WTC11 (cell line): ENCODE measurements at regions not wholly inside any gene's neighbourhood (a gene's known extent, or its start where the extent isn't known, plus 50 kb on each side); places are given as distances from the start of the nearest gene placed in this dataset.

ENCODE experiments used
- ATAC-seq: fragments of 200-7000 bp; cut with Tn5 transposase; 2 replicates; pipeline ENCODE4 v1.10.0; 2021; ENCODE audit warnings: mild to moderate bottlenecking, moderate library complexity
- CTCF ChIA-PET: fragments of 300-600 bp; sonication (Branson Sonifier 250); formaldehyde crosslinking; loops from one replicate; lab custom pipeline; 2021; ENCODE audit warnings: antibody characterized with exemption; lab: Charles Lee
- POLR2A ChIA-PET: fragments of 350-600 bp; sonication (Branson Sonifier 250); formaldehyde crosslinking; loops from one replicate; lab custom pipeline; 2021; ENCODE audit warnings: antibody characterized with exemption; lab: Charles Lee
- DNase-seq: peaks from one replicate; pipeline ENCODE4 v3.0.0; 2021; ENCODE audit warnings: low spot score
- H3K27ac Mint-ChIP-seq: 2 replicates; pipeline ENCODE4 v1.8.0; 2021; ENCODE audit warnings: mixed read lengths
- H3K27me3 Mint-ChIP-seq: 2 replicates; pipeline ENCODE4 v1.8.0; 2021; ENCODE audit warnings: low read depth, mild to moderate bottlenecking, moderate library complexity, mixed read lengths
- H3K36me3 Mint-ChIP-seq: 2 replicates; pipeline ENCODE4 v1.8.0; 2021; ENCODE audit warnings: mixed read lengths
- H3K4me1 Mint-ChIP-seq: 2 replicates; pipeline ENCODE4 v1.8.0; 2022; ENCODE audit warnings: mixed read lengths
- H3K4me3 Mint-ChIP-seq: 2 replicates; pipeline ENCODE4 v1.8.0; 2021; ENCODE audit warnings: mild to moderate bottlenecking, moderate library complexity, mixed read lengths
- H3K9me3 Mint-ChIP-seq: 2 replicates; pipeline ENCODE4 v1.8.0; 2021; ENCODE audit warnings: mixed read lengths
- ARID4B ChIP-seq: sonication (generic); formaldehyde crosslinking; IDR thresholded peaks from 2 replicates; pipeline ENCODE4 v1.8.0; 2023; ENCODE audit warnings: missing genetic modification reagents, mild to moderate bottlenecking, borderline replicate concordance
- CDX4 ChIP-seq: fragments of 250-450 bp; sonication (Bioruptor Pico); IDR thresholded peaks from 2 replicates; pipeline ENCODE4 v1.9.0; 2021; ENCODE audit warnings: moderate library complexity, mild to moderate bottlenecking, inconsistent platforms, borderline replicate concordance
- FOXJ3 ChIP-seq: sonication (generic); formaldehyde crosslinking; IDR thresholded peaks from 2 replicates; pipeline ENCODE4 v1.9.0; 2021; ENCODE audit warnings: missing genetic modification reagents, mild to moderate bottlenecking, borderline replicate concordance
- FOXK1 ChIP-seq: sonication (generic); formaldehyde crosslinking; IDR thresholded peaks from 2 replicates; pipeline ENCODE4 v1.8.0; 2022; ENCODE audit warnings: mild to moderate bottlenecking, moderate library complexity, missing genetic modification reagents
- HMGA2 ChIP-seq: fragments of 250-450 bp; sonication (Bioruptor Pico); IDR thresholded peaks from 2 replicates; pipeline ENCODE4 v1.4.0; 2021; ENCODE audit warnings: mild to moderate bottlenecking, moderate library complexity
- JAZF1 ChIP-seq: fragments of 250-450 bp; sonication (Bioruptor Pico); IDR thresholded peaks from 2 replicates; pipeline ENCODE4 v1.9.0; 2021; ENCODE audit warnings: moderate library complexity, mild to moderate bottlenecking, inconsistent platforms
- JUN ChIP-seq: sonication (generic); formaldehyde crosslinking; IDR thresholded peaks from 2 replicates; pipeline ENCODE4 v1.8.0; 2023; ENCODE audit warnings: mild to moderate bottlenecking, missing genetic modification reagents
- KAT7 ChIP-seq: sonication (generic); formaldehyde crosslinking; IDR thresholded peaks from 2 replicates; pipeline ENCODE4 v1.8.1; 2023; ENCODE audit warnings: missing genetic modification reagents, mild to moderate bottlenecking, borderline replicate concordance
- MLX ChIP-seq: sonication (generic); formaldehyde crosslinking; IDR thresholded peaks from 2 replicates; pipeline ENCODE4 v1.8.1; 2023; ENCODE audit warnings: mild to moderate bottlenecking, missing genetic modification reagents, moderate library complexity
- MXD4 ChIP-seq: fragments of 250-450 bp; sonication (Bioruptor Pico); IDR thresholded peaks from 2 replicates; pipeline ENCODE4 v1.8.0; 2021; ENCODE audit warnings: mild to moderate bottlenecking, moderate library complexity, borderline replicate concordance
- NR1H2 ChIP-seq: sonication (generic); formaldehyde crosslinking; IDR thresholded peaks from 2 replicates; pipeline ENCODE4 v1.9.0; 2021; ENCODE audit warnings: mild to moderate bottlenecking, moderate library complexity, missing genetic modification reagents
- OVOL2 ChIP-seq: fragments of 250-450 bp; sonication (Bioruptor Pico); IDR thresholded peaks from 2 replicates; pipeline ENCODE4 v1.9.0; 2021; ENCODE audit warnings: mild to moderate bottlenecking, borderline replicate concordance
- SP1 ChIP-seq: sonication (generic); formaldehyde crosslinking; conservative IDR thresholded peaks from 2 replicates; pipeline ENCODE4 v1.8.1; 2022; ENCODE audit warnings: missing genetic modification reagents
- TEAD4 ChIP-seq: sonication (generic); formaldehyde crosslinking; IDR thresholded peaks from 2 replicates; pipeline ENCODE4 v1.8.0; 2022; ENCODE audit warnings: mild to moderate bottlenecking, missing genetic modification reagents
- ZNF219 ChIP-seq: sonication (generic); formaldehyde crosslinking; IDR thresholded peaks from 2 replicates; pipeline ENCODE4 v1.8.0; 2023; ENCODE audit warnings: missing genetic modification reagents, mild to moderate bottlenecking, borderline replicate concordance
- ZNF232 ChIP-seq: sonication (generic); formaldehyde crosslinking; IDR thresholded peaks from 2 replicates; pipeline ENCODE4 v1.8.0; 2022; ENCODE audit warnings: mild to moderate bottlenecking, missing genetic modification reagents
- ZNF416 ChIP-seq: fragments of 250-450 bp; sonication (Bioruptor Pico); IDR thresholded peaks from 2 replicates; pipeline ENCODE4 v1.9.0; 2021; ENCODE audit warnings: mild to moderate bottlenecking, inconsistent platforms
- ZNF425 ChIP-seq: fragments of 250-450 bp; sonication (Bioruptor Pico); conservative IDR thresholded peaks from 2 replicates; pipeline ENCODE4 v1.9.0; 2021; ENCODE audit warnings: mild to moderate bottlenecking
- ZNF671 ChIP-seq: fragments of 250-450 bp; sonication (Bioruptor Pico); IDR thresholded peaks from 2 replicates; pipeline ENCODE4 v1.8.0; 2021; ENCODE audit warnings: mild to moderate bottlenecking
- TF ChIP-seq, protein P1 (sequence below): sonication (generic); formaldehyde crosslinking; IDR thresholded peaks from 2 replicates; pipeline ENCODE4 v1.8.0; 2023; ENCODE audit warnings: mild to moderate bottlenecking, missing genetic modification reagents
- TF ChIP-seq, protein P2 (sequence below): sonication (generic); formaldehyde crosslinking; IDR thresholded peaks from 2 replicates; pipeline ENCODE4 v1.8.0; 2023; ENCODE audit warnings: missing genetic modification reagents
- TF ChIP-seq, protein P3 (sequence below): sonication (generic); formaldehyde crosslinking; IDR thresholded peaks from 2 replicates; pipeline ENCODE4 v1.8.0; 2022; ENCODE audit warnings: mild to moderate bottlenecking, missing genetic modification reagents

GRCh38 chr2:52210611-52211010, 1178.7 kb upstream of the NRXN1 start (continued):
- TF ChIP-seq MLX: no peak
- TF ChIP-seq FOXJ3 (CRISPR knock-in tag): no peak
- TF ChIP-seq, protein P1, sequence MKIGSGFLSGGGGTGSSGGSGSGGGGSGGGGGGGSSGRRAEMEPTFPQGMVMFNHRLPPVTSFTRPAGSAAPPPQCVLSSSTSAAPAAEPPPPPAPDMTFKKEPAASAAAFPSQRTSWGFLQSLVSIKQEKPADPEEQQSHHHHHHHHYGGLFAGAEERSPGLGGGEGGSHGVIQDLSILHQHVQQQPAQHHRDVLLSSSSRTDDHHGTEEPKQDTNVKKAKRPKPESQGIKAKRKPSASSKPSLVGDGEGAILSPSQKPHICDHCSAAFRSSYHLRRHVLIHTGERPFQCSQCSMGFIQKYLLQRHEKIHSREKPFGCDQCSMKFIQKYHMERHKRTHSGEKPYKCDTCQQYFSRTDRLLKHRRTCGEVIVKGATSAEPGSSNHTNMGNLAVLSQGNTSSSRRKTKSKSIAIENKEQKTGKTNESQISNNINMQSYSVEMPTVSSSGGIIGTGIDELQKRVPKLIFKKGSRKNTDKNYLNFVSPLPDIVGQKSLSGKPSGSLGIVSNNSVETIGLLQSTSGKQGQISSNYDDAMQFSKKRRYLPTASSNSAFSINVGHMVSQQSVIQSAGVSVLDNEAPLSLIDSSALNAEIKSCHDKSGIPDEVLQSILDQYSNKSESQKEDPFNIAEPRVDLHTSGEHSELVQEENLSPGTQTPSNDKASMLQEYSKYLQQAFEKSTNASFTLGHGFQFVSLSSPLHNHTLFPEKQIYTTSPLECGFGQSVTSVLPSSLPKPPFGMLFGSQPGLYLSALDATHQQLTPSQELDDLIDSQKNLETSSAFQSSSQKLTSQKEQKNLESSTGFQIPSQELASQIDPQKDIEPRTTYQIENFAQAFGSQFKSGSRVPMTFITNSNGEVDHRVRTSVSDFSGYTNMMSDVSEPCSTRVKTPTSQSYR (CRISPR knock-in tag): no peak
- no peak for TF ChIP-seq JUN (CRISPR knock-in tag)
- TF ChIP-seq, protein P2, sequence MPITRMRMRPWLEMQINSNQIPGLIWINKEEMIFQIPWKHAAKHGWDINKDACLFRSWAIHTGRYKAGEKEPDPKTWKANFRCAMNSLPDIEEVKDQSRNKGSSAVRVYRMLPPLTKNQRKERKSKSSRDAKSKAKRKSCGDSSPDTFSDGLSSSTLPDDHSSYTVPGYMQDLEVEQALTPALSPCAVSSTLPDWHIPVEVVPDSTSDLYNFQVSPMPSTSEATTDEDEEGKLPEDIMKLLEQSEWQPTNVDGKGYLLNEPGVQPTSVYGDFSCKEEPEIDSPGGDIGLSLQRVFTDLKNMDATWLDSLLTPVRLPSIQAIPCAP (CRISPR knock-in tag): no peak
- no peak for TF ChIP-seq TEAD4 (CRISPR knock-in tag)
- TF ChIP-seq ZNF232 (CRISPR knock-in tag): no peak

GRCh38 chr2:52210161-52210560, 1178.2 kb upstream of the NRXN1 start:
- no peaks in the 10 kb centered on the region for H3K27me3 Mint-ChIP-seq
- H3K4me3 Mint-ChIP-seq: no peak overlapping the region
- DNase-seq (no peak), ATAC-seq (no peak)
- no peak overlapping the region for H3K27ac Mint-ChIP-seq
- H3K36me3 Mint-ChIP-seq: no peaks in the 10 kb centered on the region
- H3K9me3 Mint-ChIP-seq: no peaks in the 10 kb centered on the region
- ChIA-PET POLR2A (no interaction called here), CTCF (no interaction called here)
- TF ChIP-seq ARID4B (CRISPR knock-in tag) (no peak), ZNF425 (CRISPR knock-in tag) (no peak), HMGA2 (CRISPR knock-in tag) (no peak), ZNF219 (CRISPR knock-in tag) (no peak), CDX4 (CRISPR knock-in tag) (no peak), ZNF671 (CRISPR knock-in tag) (no peak), NR1H2 (CRISPR knock-in tag) (no peak), SP1 (CRISPR knock-in tag) (no peak), KAT7 (CRISPR knock-in tag) (no peak), FOXK1 (CRISPR knock-in tag) (no peak), MXD4 (no peak), JAZF1 (CRISPR knock-in tag) (no peak), ZNF416 (CRISPR knock-in tag) (no peak), OVOL2 (no peak)
- TF ChIP-seq, protein P3, sequence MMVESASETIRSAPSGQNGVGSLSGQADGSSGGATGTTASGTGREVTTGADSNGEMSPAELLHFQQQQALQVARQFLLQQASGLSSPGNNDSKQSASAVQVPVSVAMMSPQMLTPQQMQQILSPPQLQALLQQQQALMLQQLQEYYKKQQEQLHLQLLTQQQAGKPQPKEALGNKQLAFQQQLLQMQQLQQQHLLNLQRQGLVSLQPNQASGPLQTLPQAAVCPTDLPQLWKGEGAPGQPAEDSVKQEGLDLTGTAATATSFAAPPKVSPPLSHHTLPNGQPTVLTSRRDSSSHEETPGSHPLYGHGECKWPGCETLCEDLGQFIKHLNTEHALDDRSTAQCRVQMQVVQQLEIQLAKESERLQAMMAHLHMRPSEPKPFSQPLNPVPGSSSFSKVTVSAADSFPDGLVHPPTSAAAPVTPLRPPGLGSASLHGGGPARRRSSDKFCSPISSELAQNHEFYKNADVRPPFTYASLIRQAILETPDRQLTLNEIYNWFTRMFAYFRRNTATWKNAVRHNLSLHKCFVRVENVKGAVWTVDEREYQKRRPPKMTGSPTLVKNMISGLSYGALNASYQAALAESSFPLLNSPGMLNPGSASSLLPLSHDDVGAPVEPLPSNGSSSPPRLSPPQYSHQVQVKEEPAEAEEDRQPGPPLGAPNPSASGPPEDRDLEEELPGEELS (CRISPR knock-in tag): no peak
- H3K4me1 Mint-ChIP-seq: no peaks in the 10 kb centered on the region
